HG03460 (cell line): ENCODE measurements at regions not wholly inside any gene's neighbourhood (a gene's known extent, or its start where the extent isn't known, plus 50 kb on each side); places are given as distances from the start of the nearest gene placed in this dataset.

ENCODE experiments used
- ATAC-seq: cut with Tn5 transposase; IDR thresholded peaks from one replicate; pipeline ENCODE4 v1.9.1; 2021; ENCODE audit not compliant: unreplicated experiment

GRCh38 chrX:79645749-79646148, 278.6 kb upstream of the ITM2A start:
- no peak for ATAC-seq

- no peak for ATAC-seq
Observed at GRCh38 chrX:79631526-79631925, 264.4 kb upstream of the ITM2A start.

GRCh38 chrX:79630033-79631009, 263.2 kb upstream of the ITM2A start:
- peak; percentile 76 for ATAC-seq

GRCh38 chrX:79623098-79623762, 256.1 kb upstream of the ITM2A start:
- ATAC-seq, result no peak

- no peak for ATAC-seq
Observed at GRCh38 chrX:79618280-79618679, 251.1 kb upstream of the ITM2A start.

- ATAC-seq, result no peak
Observed at GRCh38 chrX:79604364-79604763, 237.2 kb upstream of the ITM2A start.

- no peak for ATAC-seq
Observed at GRCh38 chrX:79601341-79602131, 234.4 kb upstream of the ITM2A start.

GRCh38 chrX:79592259-79592658, 225.1 kb upstream of the ITM2A start:
- ATAC-seq, result no peak

- no peak for ATAC-seq
Observed at GRCh38 chrX:79588233-79588632, 221.1 kb upstream of the ITM2A start.

GRCh38 chrX:79573760-79574159, 206.6 kb upstream of the ITM2A start:
- ATAC-seq, result no peak

- ATAC-seq, result no peak
Observed at GRCh38 chrX:79572566-79572965, 205.4 kb upstream of the ITM2A start.

GRCh38 chrX:79570524-79571240, 203.5 kb upstream of the ITM2A start:
- no peak for ATAC-seq

- no peak for ATAC-seq
Observed at GRCh38 chrX:79568309-79568708, 201.2 kb upstream of the ITM2A start.

GRCh38 chrX:79564362-79564761, 197.2 kb upstream of the ITM2A start:
- no peak for ATAC-seq

GRCh38 chrX:79559290-79559689, 192.2 kb upstream of the ITM2A start:
- ATAC-seq, result no peak

- no peak for ATAC-seq
Observed at GRCh38 chrX:79557212-79557611, 190.1 kb upstream of the ITM2A start.

- no peak for ATAC-seq
Observed at GRCh38 chrX:79556800-79557199, 189.7 kb upstream of the ITM2A start.

GRCh38 chrX:79530310-79531108, 163.4 kb upstream of the ITM2A start:
- no peak for ATAC-seq

GRCh38 chrX:79524642-79525041, 157.5 kb upstream of the ITM2A start:
- ATAC-seq, result no peak

GRCh38 chrX:79515529-79515928, 148.4 kb upstream of the ITM2A start:
- no peak for ATAC-seq
